ENCODE measurements at regions not wholly inside any gene's neighbourhood (a gene's known extent, or its start where the extent isn't known, plus 50 kb on each side); places are given as distances from the start of the nearest gene placed in this dataset.

GRCh38 chr1:199184180-199184579, 545.3 kb downstream of the PTPRC start:
- DNase-seq (ENCODE audit: low spot score) (no peak), ATAC-seq (ENCODE audit: low read depth) (no peak)
- Histone ChIP-seq H3K27ac (ENCODE audit: poor library complexity, severe bottlenecking) (no peak overlapping the region), H3K36me3 (ENCODE audit: low read depth) (no peaks in the 10 kb centered on the region), H3K27me3 (ENCODE audit: insufficient read depth, poor library complexity, severe bottlenecking) (no peaks in the 10 kb centered on the region), H3K9me3 (ENCODE audit: severe bottlenecking) (peaks cover 2% of the 10 kb centered on the region), H3K4me1 (ENCODE audit: insufficient read depth, poor library complexity, severe bottlenecking) (no peaks in the 10 kb centered on the region), H3K4me3 (ENCODE audit: severe bottlenecking) (no peak overlapping the region)
- TF ChIP-seq CTCF (IDR thresholded peaks at IDR 0.05; ENCODE audit: poor library complexity, severe bottlenecking), result no peak

- ATAC-seq (ENCODE audit: low read depth), result no peak
Measured at GRCh38 chr1:199194862-199195261, 556.0 kb downstream of the PTPRC start.

GRCh38 chr1:199197695-199198094, 558.9 kb downstream of the PTPRC start:
- Histone ChIP-seq H3K4me1 (ENCODE audit: insufficient read depth, poor library complexity, severe bottlenecking) (no peaks in the 10 kb centered on the region), H3K27ac (ENCODE audit: poor library complexity, severe bottlenecking) (no peak overlapping the region), H3K9me3 (ENCODE audit: severe bottlenecking) (no peaks in the 10 kb centered on the region), H3K4me3 (ENCODE audit: severe bottlenecking) (no peak overlapping the region), H3K36me3 (ENCODE audit: low read depth) (no peaks in the 10 kb centered on the region), H3K27me3 (ENCODE audit: insufficient read depth, poor library complexity, severe bottlenecking) (no peaks in the 10 kb centered on the region)
- no peak for TF ChIP-seq CTCF (IDR thresholded peaks at IDR 0.05; ENCODE audit: poor library complexity, severe bottlenecking)
- no peak for ATAC-seq (ENCODE audit: low read depth)
- no peak for DNase-seq (ENCODE audit: low spot score)

More at GRCh38 chr1:199194862-199195261, 556.0 kb downstream of the PTPRC start:
- TF ChIP-seq CTCF (IDR thresholded peaks at IDR 0.05; ENCODE audit: poor library complexity, severe bottlenecking), result no peak
- no peak for DNase-seq (ENCODE audit: low spot score)
- no peaks in the 10 kb centered on the region for H3K27me3 ChIP-seq (ENCODE audit: insufficient read depth, poor library complexity, severe bottlenecking)
- H3K36me3 ChIP-seq (ENCODE audit: low read depth), result no peaks in the 10 kb centered on the region
- H3K9me3 ChIP-seq (ENCODE audit: severe bottlenecking), result no peaks in the 10 kb centered on the region
- no peaks in the 10 kb centered on the region for H3K4me1 ChIP-seq (ENCODE audit: insufficient read depth, poor library complexity, severe bottlenecking)
- no peak overlapping the region for H3K4me3 ChIP-seq (ENCODE audit: severe bottlenecking)
- H3K27ac ChIP-seq (ENCODE audit: poor library complexity, severe bottlenecking), result no peak overlapping the region

- ATAC-seq (ENCODE audit: low read depth) (no peak), DNase-seq (ENCODE audit: low spot score) (no peak)
- Histone ChIP-seq H3K4me3 (ENCODE audit: severe bottlenecking) (no peak overlapping the region), H3K27ac (ENCODE audit: poor library complexity, severe bottlenecking) (no peak overlapping the region), H3K9me3 (ENCODE audit: severe bottlenecking) (no peaks in the 10 kb centered on the region), H3K27me3 (ENCODE audit: insufficient read depth, poor library complexity, severe bottlenecking) (no peaks in the 10 kb centered on the region), H3K36me3 (ENCODE audit: low read depth) (no peaks in the 10 kb centered on the region), H3K4me1 (ENCODE audit: insufficient read depth, poor library complexity, severe bottlenecking) (no peaks in the 10 kb centered on the region)
- no peak for TF ChIP-seq CTCF (IDR thresholded peaks at IDR 0.05; ENCODE audit: poor library complexity, severe bottlenecking)
Measured at GRCh38 chr1:199202331-199202730, 563.5 kb downstream of the PTPRC start.

- no peak for TF ChIP-seq CTCF (IDR thresholded peaks at IDR 0.05; ENCODE audit: poor library complexity, severe bottlenecking)
- no peak for ATAC-seq (ENCODE audit: low read depth)
Measured at GRCh38 chr1:199204231-199204630, 565.4 kb downstream of the PTPRC start.

More at GRCh38 chr1:199204231-199204630, 565.4 kb downstream of the PTPRC start:
- no peaks in the 10 kb centered on the region for H3K4me1 ChIP-seq (ENCODE audit: insufficient read depth, poor library complexity, severe bottlenecking)
- H3K36me3 ChIP-seq (ENCODE audit: low read depth), result no peaks in the 10 kb centered on the region
- no peak for DNase-seq (ENCODE audit: low spot score)
- H3K4me3 ChIP-seq (ENCODE audit: severe bottlenecking), result no peak overlapping the region
- H3K27ac ChIP-seq (ENCODE audit: poor library complexity, severe bottlenecking), result no peak overlapping the region
- no peaks in the 10 kb centered on the region for H3K9me3 ChIP-seq (ENCODE audit: severe bottlenecking)
- no peaks in the 10 kb centered on the region for H3K27me3 ChIP-seq (ENCODE audit: insufficient read depth, poor library complexity, severe bottlenecking)
